Brain microvascular endothelial cell (primary cell): ENCODE measurements at regions not wholly inside any gene's neighbourhood (a gene's known extent, or its start where the extent isn't known, plus 50 kb on each side); places are given as distances from the start of the nearest gene placed in this dataset.

Source experiments
- DNase-seq: peaks from one replicate; pipeline ENCODE4 v3.0.0-alpha.2; 2020
- H3K27ac ChIP-seq: fragments of 250-450 bp; sonication (Bioruptor Pico); 2 replicates; pipeline ENCODE4 v1.5.1; 2020; ENCODE audit warnings: mild to moderate bottlenecking, moderate library complexity
- H3K27me3 ChIP-seq: fragments of 250-450 bp; sonication (Bioruptor Pico); replicated peaks from 2 replicates; pipeline ENCODE4 v1.5.1; 2020; ENCODE audit warnings: mild to moderate bottlenecking
- H3K36me3 ChIP-seq: fragments of 250-450 bp; sonication (Bioruptor Pico); replicated peaks from 2 replicates; pipeline ENCODE4 v1.5.1; 2020; ENCODE audit warnings: mild to moderate bottlenecking
- H3K4me3 ChIP-seq: 2 replicates; pipeline ENCODE4 v1.5.1; 2011; ENCODE audit warnings: low read depth, mild to moderate bottlenecking, control low read depth, low read length, moderate library complexity
- CTCF ChIP-seq: IDR thresholded peaks from 2 replicates; pipeline ENCODE4 v1.5.1; 2011; ENCODE audit warnings: low read depth, mild to moderate bottlenecking, moderate library complexity, low read length, control low read depth, inconsistent platforms; ENCODE audit errors: missing control alignments
- in situ Hi-C: cut with HindIII; loops from 2 replicates; pipeline ENCODE4 v1.10.0; 2017; ENCODE audit warnings: low sequenced_read_pairs, low pct_ligation_motif_present

GRCh38 chrX:68942104-68942503 lies 113.3 kb downstream of the EFNB1 start:
- in situ Hi-C loops, result no loop called here
- H3K36me3 ChIP-seq, result no peaks in the 10 kb centered on the region
- no peak overlapping the region for H3K4me3 ChIP-seq
- no peak for TF ChIP-seq CTCF
- no peak overlapping the region for H3K27ac ChIP-seq
- no peak for DNase-seq
- no peaks in the 10 kb centered on the region for H3K27me3 ChIP-seq

GRCh38 chrX:68941385-68941952 lies 112.6 kb downstream of the EFNB1 start:
- in situ Hi-C loops, result no loop called here
- Histone ChIP-seq H3K4me3 (no peak overlapping the region), H3K27ac (no peak overlapping the region), H3K36me3 (no peaks in the 10 kb centered on the region), H3K27me3 (no peaks in the 10 kb centered on the region)
- TF ChIP-seq CTCF, result no peak
- DNase-seq, result no peak

GRCh38 chrX:68940601-68941000 lies 111.8 kb downstream of the EFNB1 start:
- DNase-seq, result no peak
- TF ChIP-seq CTCF, result no peak
- in situ Hi-C loops, result no loop called here
- Histone ChIP-seq H3K27ac (no peak overlapping the region), H3K4me3 (no peak overlapping the region), H3K36me3 (no peaks in the 10 kb centered on the region), H3K27me3 (no peaks in the 10 kb centered on the region)

GRCh38 chrX:68939868-68940267 lies 111.0 kb downstream of the EFNB1 start:
- no peak for TF ChIP-seq CTCF
- H3K27ac ChIP-seq, result no peak overlapping the region
- DNase-seq, result no peak
- H3K27me3 ChIP-seq, result no peaks in the 10 kb centered on the region
- in situ Hi-C loops, result no loop called here
- no peak overlapping the region for H3K4me3 ChIP-seq
- H3K36me3 ChIP-seq, result no peaks in the 10 kb centered on the region

- DNase-seq, result no peak
- in situ Hi-C loops, result no loop called here
- Histone ChIP-seq H3K27me3 (no peaks in the 10 kb centered on the region), H3K36me3 (no peaks in the 10 kb centered on the region), H3K4me3 (no peak overlapping the region), H3K27ac (no peak overlapping the region)
- no peak for TF ChIP-seq CTCF
Measured at GRCh38 chrX:68938244-68939004, 109.6 kb downstream of the EFNB1 start.

GRCh38 chrX:68937581-68937980 lies 108.8 kb downstream of the EFNB1 start:
- no peaks in the 10 kb centered on the region for H3K27me3 ChIP-seq
- no peak overlapping the region for H3K27ac ChIP-seq
- no peaks in the 10 kb centered on the region for H3K36me3 ChIP-seq
- DNase-seq, result no peak
- in situ Hi-C loops, result no loop called here
- TF ChIP-seq CTCF, result no peak
- H3K4me3 ChIP-seq, result no peak overlapping the region
